Brain pericyte (primary cell): ENCODE measurements at regions not wholly inside any gene's neighbourhood (a gene's known extent, or its start where the extent isn't known, plus 50 kb on each side); places are given as distances from the start of the nearest gene placed in this dataset.

Experiments
- DNase-seq: peaks from one replicate; pipeline ENCODE4 v3.0.0-alpha.2; 2012; ENCODE audit warnings: low read depth, low spot score

GRCh38 chr13:111968336-111969010, 98.5 kb upstream of the SOX1 start:
- no peak for DNase-seq

DNA sequence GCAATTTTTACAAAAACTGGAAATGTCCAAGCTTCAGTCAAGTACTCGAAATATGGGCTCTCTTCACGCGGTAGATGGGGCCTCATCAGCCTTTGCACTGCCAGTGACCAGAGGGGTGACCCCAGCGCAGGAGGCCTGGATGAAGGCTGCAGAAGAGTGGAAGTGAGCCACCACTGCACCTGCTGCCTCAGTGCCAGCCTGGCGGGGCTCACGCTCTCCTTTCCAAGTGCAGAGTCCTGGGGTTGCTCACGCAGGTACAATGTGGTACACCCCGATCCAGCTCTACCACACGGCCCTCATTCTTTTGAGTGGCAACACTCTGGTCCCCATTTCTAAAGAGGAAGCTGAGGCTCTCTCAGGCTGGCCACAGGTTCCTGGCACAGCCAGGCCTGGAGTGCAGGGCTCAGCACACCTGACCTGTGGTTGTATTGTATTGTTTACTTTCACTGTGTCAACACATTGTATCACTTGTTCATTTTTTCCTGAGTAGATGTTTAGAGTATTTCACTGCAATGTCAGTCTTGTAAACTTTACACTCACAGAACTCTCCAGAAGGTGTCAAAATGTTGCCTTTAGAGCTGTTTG, 97.3 kb upstream of the SOX1 start:
- no peak for DNase-seq

DNA sequence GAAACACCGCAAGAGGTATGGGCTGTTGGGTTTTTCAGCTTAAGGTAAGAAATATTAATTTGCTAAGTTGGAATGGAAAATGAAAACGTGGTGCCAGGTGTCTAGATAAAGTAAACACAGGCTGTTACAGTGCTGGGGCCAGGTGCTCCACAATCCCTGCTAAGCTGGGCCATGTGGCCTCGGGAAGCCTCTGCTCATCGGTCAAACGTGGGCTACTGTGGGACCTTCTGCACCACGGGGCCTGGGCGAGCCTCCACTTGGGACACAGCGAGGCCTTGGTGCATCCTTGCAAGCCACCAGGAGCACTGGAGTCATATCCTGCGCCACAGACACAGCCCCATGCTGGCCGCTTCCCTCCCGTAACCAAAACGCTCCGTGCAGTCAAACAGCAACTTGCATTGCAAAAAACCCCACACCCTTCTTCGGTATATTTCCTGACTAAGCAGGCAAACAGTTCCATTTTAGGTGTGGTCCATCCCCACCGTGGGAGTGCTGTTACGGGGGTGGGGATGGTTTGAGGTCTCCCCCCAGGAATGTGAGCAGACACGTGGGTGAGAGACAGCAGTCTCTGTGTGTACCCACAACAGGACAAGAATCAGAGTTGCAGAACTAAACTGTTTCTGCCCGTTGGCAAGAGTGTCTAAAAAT, 96.3 kb upstream of the SOX1 start:
- DNase-seq = no peak

DNA sequence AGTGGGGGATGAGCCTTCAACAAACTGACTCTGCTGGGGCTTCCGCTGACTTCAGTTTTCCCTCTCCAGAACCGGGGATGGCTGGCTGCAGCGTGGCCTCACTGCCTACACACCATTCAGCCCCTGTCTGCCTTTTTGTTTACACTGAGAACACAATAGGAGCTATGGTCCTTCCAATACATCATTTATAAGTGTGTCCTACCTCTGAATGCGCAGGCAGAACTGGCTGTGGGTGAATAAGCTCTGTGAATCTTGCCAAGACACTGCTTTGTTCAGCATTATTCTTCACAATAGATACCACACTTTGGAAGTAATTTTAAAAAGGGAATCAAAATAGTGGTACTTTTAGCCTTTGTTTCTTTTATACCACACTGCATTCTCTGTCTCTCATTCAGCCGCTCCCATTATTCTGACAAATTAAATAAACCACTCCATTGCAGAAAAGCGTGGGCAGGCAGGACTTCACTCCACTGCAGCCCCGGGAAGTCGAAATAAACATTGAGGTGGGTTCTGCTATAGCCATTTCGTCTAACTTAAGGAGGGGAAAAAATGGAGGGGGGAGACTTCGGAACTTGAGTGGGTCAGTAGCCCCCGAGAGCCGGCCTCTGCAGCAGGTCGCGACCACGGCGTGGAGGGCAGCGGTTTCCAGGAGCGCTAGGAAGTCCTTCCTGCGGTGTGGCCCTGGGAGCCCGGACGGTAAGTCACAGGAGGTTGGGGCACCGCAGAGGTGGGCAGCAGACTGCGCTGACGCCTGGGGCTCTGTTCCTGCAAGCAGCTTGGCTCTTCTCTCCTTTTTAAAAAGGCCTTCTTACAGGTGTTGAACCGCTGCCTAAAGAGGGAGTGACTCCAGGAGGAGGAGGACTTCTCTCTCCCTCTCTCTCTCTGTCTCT, 94.8 kb upstream of the SOX1 start:
- DNase-seq = no peak

- DNase-seq = no peak
These were observed 93.8 kb upstream of the SOX1 start for GRCh38 chr13:111973186-111973585.

DNA sequence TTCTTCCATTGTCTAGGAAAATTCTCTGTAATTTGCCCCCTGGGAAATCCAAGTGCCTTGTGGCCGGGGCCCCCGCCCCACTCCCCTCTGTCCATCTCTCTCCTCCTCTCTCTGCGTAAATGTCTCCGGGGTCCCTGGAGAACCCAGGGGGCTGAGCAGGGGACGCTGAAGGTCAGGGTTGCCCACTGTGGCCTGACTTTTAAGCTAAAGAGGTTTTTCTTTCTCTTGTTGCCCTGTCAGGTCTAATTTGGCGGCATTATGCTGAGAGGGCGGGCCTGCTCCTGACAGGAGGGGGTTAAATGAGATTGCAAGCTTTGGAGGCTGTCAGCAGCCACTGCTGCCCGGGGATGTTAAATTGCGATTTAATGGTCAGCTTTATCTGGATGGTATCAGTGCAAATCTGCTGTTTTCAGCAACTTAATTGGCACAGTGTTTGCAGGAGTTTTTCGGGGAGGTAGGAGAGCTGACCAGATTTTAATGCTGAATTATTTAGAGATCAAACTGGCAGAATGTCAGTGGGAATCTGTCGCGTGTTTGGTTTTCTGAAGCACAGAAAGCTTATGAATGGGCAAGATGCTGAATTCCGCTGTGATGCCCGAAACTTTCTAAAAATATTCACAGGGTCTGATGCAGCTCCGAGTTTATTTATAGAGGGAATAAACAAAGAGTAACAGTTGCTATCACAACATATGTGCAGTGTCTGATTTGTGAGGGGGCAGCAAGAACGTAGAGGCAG, 93.2 kb upstream of the SOX1 start:
- DNase-seq = no peak

DNA sequence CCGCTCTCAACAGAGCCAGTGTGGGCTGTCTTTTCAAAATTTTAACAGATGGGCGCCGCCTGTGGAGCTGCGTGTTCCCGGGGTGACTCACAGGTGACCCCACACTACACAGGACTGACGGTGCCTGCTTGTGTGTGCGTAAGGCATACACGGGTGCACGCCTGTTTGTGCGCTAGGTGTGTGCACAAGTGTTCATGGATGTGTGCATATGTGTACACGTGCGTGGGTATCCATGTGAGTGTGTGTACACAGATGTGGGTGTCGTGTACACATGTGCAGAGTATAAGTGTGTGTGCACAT, 92.7 kb upstream of the SOX1 start:
- no peak for DNase-seq

DNA sequence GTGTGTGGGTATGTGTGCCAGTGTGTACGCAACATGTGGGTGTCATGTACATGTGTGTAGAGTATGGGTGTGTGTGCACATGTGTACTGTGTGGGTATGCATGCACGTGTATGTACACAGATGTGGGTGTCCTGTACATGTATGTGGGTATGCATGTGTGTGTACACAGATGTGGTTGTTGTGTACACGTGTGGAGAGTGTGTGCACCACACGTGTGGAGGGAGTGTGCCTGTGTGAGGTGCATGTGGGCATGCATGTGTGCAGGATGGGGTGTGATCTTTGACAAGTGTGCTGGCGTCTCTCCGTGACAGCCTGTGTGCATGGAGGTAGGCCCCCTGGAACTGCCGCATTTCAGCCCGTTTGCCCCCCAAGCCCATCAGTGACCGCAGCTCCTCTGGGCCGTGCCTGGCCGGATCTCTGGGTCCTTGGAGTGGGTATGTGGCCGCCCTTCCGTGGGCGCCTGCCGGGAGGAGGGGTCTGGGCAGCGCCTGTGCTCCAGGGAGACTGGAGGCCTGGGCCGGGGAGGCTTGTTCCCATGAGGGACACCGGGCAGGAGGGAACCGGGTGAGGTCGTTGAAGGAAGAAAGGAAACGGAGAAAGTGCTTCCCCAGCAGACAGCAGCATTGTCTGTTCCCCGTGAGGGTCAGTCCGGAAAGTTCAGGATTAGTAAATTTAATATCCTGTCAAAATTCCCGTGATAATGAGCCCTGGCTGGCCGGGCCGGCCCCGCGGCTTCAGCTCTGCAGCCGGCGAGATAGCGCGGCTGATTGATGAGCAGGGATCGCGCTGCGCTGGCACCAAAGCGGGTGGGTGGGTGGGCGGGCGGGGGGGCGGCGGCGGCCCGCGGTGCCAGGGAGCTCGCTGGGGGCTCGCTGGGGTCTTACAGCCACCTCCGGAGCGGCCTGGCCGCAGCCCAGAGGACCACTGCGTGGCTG, 91.1 kb upstream of the SOX1 start:
- DNase-seq = no peak

DNA sequence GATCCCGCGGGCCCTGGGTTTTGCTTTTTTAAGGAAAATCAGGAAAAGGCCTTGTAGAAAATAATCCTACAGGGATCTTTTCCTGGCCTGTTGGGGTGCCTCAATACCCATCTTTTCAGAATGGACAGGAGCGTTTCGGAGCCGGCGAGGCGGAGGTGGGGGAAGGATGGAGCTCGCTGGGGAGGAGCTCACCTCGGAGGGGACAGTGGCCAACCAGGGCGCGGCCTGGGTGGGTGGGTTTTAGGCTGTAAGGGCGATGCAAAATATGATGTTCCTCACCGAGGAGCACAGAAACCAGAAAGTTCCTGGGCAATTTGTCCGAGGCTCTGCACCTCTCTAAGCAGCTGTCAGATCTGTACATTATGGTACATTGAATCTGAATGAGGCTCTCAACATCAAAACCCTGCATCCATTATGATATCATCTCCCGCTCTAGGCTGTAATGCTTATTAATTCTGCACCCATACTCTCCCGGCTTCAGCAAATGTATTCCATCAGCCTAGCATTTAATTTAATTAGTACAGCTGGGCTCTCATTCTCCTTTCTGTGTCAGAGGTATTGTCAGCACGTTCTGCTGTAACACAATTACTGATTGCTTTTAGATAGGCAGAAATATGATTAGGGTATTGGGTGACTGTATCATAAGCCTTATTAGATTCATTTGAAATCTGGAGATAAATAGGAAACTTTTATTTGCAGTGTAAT, 90.3 kb upstream of the SOX1 start:
- DNase-seq = no peak

DNA sequence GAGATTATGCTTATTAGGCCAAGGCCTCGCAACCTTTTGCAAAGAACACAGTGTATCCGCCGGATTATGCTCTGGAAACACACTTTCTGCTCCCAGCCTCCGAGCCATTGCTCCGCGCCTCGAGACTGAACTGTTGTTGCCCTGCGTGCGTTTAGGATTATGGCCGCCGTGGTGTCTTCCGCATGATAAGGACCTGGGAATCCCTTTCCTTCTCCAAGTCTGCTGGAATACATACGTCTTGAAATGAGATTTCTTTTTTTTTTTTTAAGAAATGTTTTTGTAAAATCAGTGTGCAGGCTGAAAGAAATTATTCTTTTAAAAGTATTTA, 89.8 kb upstream of the SOX1 start:
- DNase-seq = no peak

GRCh38 chr13:111978546-111978945, 88.4 kb upstream of the SOX1 start:
- no peak for DNase-seq

GRCh38 chr13:111980146-111980929, 86.6 kb upstream of the SOX1 start:
- no peak for DNase-seq

DNA sequence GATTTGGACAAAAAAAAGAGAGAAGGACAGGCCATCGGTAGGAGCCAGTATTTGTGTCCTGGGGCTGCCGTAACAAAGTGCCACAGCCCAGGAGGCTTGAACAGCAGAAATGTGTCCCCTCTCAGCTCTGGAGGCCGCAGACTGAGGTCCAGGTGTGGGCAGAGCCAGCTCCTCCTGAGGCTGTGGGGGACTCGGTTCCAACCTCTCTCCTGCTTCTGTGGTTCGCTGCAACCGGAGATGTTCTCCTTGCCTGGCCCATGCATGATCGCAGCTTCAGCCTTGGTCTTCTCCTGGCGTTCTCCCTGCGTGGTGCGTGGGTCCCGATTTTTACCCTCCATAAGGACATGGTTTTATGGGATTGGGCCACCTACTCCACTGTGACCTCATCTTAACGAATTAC, 85.9 kb upstream of the SOX1 start:
- no peak for DNase-seq

- DNase-seq = no peak
These were observed 85.3 kb upstream of the SOX1 start for GRCh38 chr13:111981446-111982165.

GRCh38 chr13:111984349-111984748, 82.6 kb upstream of the SOX1 start:
- no peak for DNase-seq

GRCh38 chr13:111990362-111990761, 76.6 kb upstream of the SOX1 start:
- no peak for DNase-seq

DNA sequence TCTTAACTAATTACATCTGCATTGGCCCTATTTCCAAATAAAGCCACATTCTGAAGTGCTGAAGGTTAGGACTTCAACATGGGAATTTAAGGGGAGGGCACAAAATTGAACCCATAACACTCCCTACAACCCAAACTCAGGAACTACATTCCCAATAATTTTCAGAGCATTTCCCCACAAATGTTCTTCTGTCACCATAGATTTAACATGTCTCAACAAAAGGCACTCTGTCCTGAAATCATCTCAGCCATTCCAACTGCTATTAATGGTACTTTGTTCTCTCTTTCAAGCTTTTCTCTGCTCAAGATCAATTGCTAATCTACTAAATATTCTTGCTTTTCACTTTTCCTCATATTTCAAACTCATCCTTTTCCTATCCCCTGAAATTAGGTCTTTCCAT, 74.0 kb upstream of the SOX1 start:
- no peak for DNase-seq

DNA sequence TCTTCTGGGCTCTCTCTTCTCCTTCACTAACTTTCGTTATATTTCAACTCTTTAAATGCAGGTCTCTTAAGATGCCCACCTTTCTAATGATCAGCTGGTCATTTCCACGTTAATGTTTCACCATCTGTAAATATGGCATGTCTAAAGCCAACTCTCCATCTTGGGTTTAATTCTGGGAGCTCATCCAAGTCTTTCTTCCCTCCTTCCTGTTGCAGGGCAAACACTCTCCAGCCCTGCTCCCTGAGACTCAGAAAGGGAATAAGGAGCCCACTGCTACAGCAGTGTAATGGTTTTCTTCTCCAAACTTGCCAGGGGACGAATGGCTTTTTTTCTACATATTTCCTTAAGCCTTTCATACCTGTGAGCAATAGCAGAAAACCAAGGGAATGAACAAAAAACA, 73.3 kb upstream of the SOX1 start:
- DNase-seq = no peak

DNA sequence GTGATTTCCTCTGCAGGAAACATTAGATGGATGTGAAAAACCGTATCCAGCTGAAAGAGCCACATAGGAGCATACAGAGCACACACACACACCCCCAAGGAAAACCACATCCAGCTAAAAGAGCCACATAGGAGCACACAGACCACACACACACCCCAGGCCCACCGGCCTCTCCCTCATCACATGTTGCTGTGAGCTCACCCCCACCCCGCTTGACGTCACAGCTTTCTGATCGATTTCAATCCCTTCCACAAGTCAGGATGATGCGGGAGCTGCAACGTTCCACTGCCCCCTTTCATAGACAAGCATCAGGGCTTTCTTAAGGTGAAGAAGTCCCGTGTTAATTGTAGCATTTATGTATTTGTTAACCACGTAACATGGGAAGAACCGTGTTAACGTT, 72.4 kb upstream of the SOX1 start:
- DNase-seq = no peak
